LNCAP (cell line): ENCODE measurements at regions not wholly inside any gene's neighbourhood (a gene's known extent, or its start where the extent isn't known, plus 50 kb on each side); places are given as distances from the start of the nearest gene placed in this dataset.

ENCODE experiments used
- TF ChIP-seq, protein P1 (sequence below): fragments of 450-650 bp; IDR thresholded peaks from 2 replicates; pipeline ENCODE4 v1.5.1; 2017; ENCODE audit warnings: mild to moderate bottlenecking

DNA sequence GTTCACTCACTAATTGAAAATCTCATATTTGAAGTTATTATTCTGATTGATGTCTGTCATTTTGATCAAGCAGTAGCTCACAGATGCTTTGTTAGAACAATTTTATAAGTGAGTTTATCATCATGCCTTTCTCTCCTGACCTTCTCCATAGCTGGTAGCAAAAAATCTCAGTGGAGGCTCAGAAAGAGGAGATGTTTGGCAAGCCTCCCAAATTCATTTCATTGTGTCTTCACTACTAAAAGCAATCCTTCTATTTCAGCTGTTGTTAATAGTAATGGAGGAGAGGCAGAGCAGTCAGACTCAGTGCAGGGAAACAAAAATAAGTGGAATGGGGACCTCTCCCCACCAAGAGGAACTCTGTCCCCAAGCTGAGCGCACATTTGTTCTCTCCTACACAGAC, 2127.8 kb upstream of the CELF4 start:
- TF ChIP-seq, protein P1, sequence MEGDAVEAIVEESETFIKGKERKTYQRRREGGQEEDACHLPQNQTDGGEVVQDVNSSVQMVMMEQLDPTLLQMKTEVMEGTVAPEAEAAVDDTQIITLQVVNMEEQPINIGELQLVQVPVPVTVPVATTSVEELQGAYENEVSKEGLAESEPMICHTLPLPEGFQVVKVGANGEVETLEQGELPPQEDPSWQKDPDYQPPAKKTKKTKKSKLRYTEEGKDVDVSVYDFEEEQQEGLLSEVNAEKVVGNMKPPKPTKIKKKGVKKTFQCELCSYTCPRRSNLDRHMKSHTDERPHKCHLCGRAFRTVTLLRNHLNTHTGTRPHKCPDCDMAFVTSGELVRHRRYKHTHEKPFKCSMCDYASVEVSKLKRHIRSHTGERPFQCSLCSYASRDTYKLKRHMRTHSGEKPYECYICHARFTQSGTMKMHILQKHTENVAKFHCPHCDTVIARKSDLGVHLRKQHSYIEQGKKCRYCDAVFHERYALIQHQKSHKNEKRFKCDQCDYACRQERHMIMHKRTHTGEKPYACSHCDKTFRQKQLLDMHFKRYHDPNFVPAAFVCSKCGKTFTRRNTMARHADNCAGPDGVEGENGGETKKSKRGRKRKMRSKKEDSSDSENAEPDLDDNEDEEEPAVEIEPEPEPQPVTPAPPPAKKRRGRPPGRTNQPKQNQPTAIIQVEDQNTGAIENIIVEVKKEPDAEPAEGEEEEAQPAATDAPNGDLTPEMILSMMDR: no peak

DNA sequence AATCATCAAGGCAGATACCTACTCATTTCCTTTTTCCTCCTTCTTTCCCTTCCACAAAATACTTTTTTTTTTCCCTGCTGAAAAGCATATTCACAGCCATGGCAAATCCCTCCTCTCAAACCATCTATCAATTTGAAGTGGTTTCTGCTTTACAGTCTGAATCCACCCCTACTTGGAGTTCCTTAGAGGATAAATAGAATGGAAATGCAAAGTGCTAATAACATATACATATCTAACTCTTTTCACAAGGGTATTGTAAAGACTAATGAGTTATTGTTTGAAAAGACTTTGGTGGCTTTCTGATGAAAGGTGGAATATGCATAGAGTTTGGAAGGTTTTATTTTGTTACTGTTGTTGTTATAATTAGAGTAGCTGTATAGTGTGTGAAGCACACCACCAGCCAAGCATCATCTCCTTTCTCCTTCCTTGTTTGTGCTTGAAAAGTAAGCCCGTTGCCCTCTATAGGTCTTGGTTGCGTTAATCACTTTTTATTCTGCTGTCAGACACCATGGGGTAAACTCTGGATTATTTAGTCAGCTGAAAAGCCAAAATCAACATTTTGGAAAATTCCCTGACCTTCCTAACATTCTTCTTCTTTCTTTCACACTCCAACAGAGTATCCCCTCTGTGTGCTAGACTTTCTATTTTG, 2126.9 kb upstream of the CELF4 start:
- TF ChIP-seq, protein P1: no peak

DNA sequence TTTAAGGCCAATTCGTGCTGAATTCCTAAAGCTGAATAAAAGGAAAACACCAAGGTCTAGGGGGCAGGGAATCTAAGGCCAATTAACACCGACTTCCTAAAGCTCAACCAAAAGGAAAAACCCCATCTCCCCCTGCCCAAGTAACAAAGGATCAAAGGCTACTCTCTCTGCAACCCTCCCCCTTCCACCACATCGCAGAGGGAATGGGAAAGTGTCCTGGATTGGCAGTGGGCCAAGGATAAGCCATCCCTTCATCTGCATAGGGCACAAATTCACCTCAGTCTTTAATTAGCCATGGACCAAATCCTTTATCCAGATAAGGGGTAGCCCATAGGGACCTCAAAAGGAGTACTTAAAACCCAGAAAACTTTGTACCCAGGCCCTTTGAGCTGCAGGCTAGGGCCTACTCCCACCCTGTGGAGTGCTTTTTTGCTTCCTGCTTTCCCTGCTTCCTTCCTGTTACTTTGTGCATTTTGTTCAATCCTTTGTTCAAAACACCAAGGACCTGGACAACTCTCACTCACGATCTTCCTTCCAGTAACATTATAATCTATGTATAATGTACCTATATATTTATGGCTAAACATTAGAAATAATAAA, 2119.8 kb upstream of the CELF4 start:
- TF ChIP-seq, protein P1: no peak

DNA sequence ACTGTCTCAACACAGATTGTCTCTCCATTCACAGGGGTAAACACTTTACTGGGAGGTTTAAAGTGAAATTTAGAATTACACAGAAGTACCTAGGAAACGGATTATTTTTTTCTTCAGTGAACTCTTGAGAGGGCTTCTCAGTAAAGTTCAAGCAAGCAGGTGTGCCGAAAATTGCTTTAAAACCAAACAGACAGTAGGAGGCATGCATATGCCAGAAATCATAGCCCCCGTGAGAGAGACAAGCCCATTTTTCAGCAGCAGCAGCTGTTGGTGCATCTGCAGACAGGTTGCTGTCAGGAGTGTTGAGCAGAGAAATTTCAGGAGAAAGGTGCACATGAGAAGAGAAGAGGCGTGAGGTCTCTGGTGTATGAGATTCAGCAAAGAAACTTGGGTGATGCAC, 2115.5 kb upstream of the CELF4 start:
- TF ChIP-seq, protein P1: no peak

DNA sequence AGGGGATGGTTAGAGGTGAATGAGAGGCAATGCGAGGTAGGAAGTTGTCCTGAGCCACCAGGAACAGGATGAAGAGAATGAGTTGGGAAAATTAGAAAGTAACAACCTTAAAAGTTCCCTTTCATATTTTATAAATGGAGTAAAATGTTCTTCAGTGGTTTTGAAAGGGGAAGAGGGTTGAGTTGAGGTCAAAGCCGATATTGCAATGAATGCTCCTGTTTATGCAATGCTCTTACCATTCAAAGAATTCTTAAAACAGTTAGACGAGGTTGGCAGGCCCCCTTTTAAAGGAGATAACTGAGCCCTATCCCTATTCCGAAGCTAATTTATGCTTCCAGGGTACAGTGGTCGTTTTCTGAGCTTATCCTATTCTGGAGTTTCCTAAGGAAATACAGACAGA, 2110.3 kb upstream of the CELF4 start:
- TF ChIP-seq, protein P1: no peak

DNA sequence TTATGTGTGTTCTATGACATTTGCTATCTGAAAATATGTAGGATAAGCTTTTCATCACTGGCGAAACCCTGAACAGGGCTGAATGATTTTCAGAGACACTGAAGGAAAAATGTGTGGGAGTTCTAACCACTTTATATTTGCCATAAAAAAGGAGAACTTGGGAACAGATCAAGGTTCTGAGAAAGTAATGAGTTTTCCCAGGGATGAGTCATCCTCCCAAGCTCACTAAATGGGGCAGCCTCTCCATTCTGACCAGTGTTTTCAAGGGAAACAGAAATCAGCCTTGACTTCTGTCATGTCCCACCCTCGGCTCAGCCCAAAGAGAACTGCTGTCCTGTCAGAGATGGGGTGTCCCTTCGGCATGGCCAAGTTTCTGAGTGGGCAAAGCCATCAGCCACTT, 2109.8 kb upstream of the CELF4 start:
- TF ChIP-seq, protein P1: no peak

DNA sequence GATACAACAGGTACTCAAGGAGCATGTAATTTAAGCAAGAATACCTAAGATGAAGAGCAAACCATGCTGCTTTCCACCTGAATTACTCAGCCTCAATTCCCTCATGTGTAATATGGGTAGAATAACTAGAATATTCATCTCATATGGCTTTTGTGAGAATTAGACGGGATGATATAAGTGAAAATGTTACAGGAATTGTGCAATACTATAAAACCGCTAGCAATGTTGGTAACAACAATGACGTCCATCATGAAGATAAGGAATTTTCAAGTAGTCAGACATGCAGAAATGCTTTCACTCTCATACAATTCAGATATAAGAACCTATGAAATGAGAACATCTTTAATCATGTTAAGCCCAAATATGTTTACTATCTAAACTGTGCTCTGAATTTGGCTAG, 2106.6 kb upstream of the CELF4 start:
- TF ChIP-seq, protein P1: no peak
